ENCODE measurements at regions not wholly inside any gene's neighbourhood (a gene's known extent, or its start where the extent isn't known, plus 50 kb on each side); places are given as distances from the start of the nearest gene placed in this dataset.

GRCh38 chr7:110281362-110281761 is 809.6 kb upstream of the LRRN3 start:
- DNase-seq (no peak), ATAC-seq (ENCODE audit: low read depth) (no peak)
- Histone ChIP-seq H3K27ac (ENCODE audit: insufficient read depth, low read length) (no peak overlapping the region), H3K27me3 (ENCODE audit: control insufficient read depth, insufficient read depth, low read length) (no peaks in the 10 kb centered on the region), H3K9me3 (ENCODE audit: control insufficient read depth, insufficient read depth, low read length) (no peaks in the 10 kb centered on the region), H2BK15ac (ENCODE audit: low read depth, low read length) (no peak overlapping the region), H3K9ac (ENCODE audit: low read depth, low read length) (no peak overlapping the region), H3K4me3 (ENCODE audit: insufficient read depth, low read depth, low read length) (no peak overlapping the region), H2AFZ (replicated peaks; ENCODE audit: low read length, poor library complexity) (no peak overlapping the region), H3K56ac (ENCODE audit: extremely low read depth, insufficient read depth, low read length) (no peak overlapping the region), H2BK20ac (ENCODE audit: low read depth, low read length) (no peak overlapping the region), H3K4me2 (ENCODE audit: low read depth, low read length) (no peak overlapping the region), H4K8ac (ENCODE audit: low read depth in 2 of 2, low read length in 2 of 2) (no peak overlapping the region), H3K23ac (ENCODE audit: low read depth, low read length) (no peak overlapping the region), H3K9me1 (ENCODE audit: insufficient read depth, low read length) (no peaks in the 10 kb centered on the region), H3K14ac (replicated peaks; ENCODE audit: low read depth, low read length) (no peak overlapping the region), H2BK120ac (ENCODE audit: low read depth, low read length) (no peak overlapping the region), H2AK9ac (replicated peaks; ENCODE audit: low read depth, low read length, poor library complexity) (no peak overlapping the region), H3K18ac (ENCODE audit: low read depth, low read length) (no peak overlapping the region), H3K79me1 (ENCODE audit: low read depth in 1 of 2, low read length in 2 of 2) (no peaks in the 10 kb centered on the region), H2AK5ac (ENCODE audit: low read depth, low read length) (no peak overlapping the region), H4K91ac (ENCODE audit: insufficient read depth, low read depth, low read length) (no peak overlapping the region), H4K5ac (ENCODE audit: low read depth, low read length) (no peak overlapping the region), H2BK5ac (ENCODE audit: low read depth, low read length, poor library complexity, severe bottlenecking) (no peak overlapping the region), H3K4me1 (ENCODE audit: control insufficient read depth, insufficient read depth, low read length) (no peaks in the 10 kb centered on the region), H3K36me3 (ENCODE audit: control insufficient read depth, insufficient read depth, low read length) (no peaks in the 10 kb centered on the region), H4K20me1 (ENCODE audit: insufficient read depth, low read length) (no peaks in the 10 kb centered on the region), H3K4ac (ENCODE audit: low read depth, low read length) (no peak overlapping the region)
- no CpG with 5 or more reads among the region's 4 CpGs for whole genome bisulfite sequencing, 2 experiments (ENCODE audit: extremely low coverage in 2 of 2, insufficient read length in 1 of 2)
- CTCF ChIA-PET: no interaction called here
- POLR2A ChIA-PET (ENCODE audit: unreplicated experiment): no interaction called here
- dilution Hi-C loops (cut with HindIII; ENCODE audit: low sequenced_read_pairs, unreplicated experiment): no loop called here
- TF ChIP-seq USF2 (IDR thresholded peaks at IDR 0.05; ENCODE audit: low read depth, low read length): no peak
- no peak for TF ChIP-seq POLR2A (IDR thresholded peaks at IDR 0.05; ENCODE audit: low read depth, low read length)
- TF ChIP-seq MAZ (IDR thresholded peaks at IDR 0.05; ENCODE audit: borderline replicate concordance, low read depth, low read length): no peak
- TF ChIP-seq BHLHE40 (IDR thresholded peaks at IDR 0.05; ENCODE audit: low read depth, low read length): no peak
- no peak for TF ChIP-seq RAD21 (IDR thresholded peaks at IDR 0.05; ENCODE audit: low read length)
- TF ChIP-seq CEBPB (IDR thresholded peaks at IDR 0.05; ENCODE audit: low read depth, low read length): no peak
- no peak for TF ChIP-seq ELK1 (IDR thresholded peaks at IDR 0.05; ENCODE audit: borderline replicate concordance, low read depth, low read length)
- no peak for TF ChIP-seq NFE2L2 (IDR thresholded peaks at IDR 0.05; ENCODE audit: low read depth, low read length)
- no peak for TF ChIP-seq CTCF (conservative IDR thresholded peaks at IDR 0.05; ENCODE audit: low read depth, low read length)
- no peak for TF ChIP-seq RCOR1 (IDR thresholded peaks at IDR 0.05; ENCODE audit: insufficient replicate concordance, low read length)
- no peak for TF ChIP-seq MAFK (IDR thresholded peaks at IDR 0.05; ENCODE audit: low read depth, low read length)
- no peak for TF ChIP-seq FOS (IDR thresholded peaks at IDR 0.05; ENCODE audit: low read depth, low read length)
- no peak for TF ChIP-seq CHD1 (IDR thresholded peaks at IDR 0.05; ENCODE audit: low read depth, low read length)
- no peak for TF ChIP-seq RFX5 (IDR thresholded peaks at IDR 0.05; ENCODE audit: low read depth, low read length)
- TF ChIP-seq MXI1 (IDR thresholded peaks at IDR 0.05; ENCODE audit: borderline replicate concordance, low read depth, low read length): no peak
- no peak for TF ChIP-seq SMC3 (IDR thresholded peaks at IDR 0.05; ENCODE audit: low read depth, low read length)
- BruUV-seq (replicated peaks): no TSS peak
- in situ Hi-C loops (cut with MboI; ENCODE audit: low sequenced_read_pairs): no loop called here
- intact Hi-C loops (cut with micrococcal nuclease): no loop called here
